Adrenal gland (tissue), 9 donors: ENCODE measurements at regions not wholly inside any gene's neighbourhood (a gene's known extent, or its start where the extent isn't known, plus 50 kb on each side); places are given as distances from the start of the nearest gene placed in this dataset.

Source experiments
- DNase-seq, 7 donors: peaks; one replicate each; pipeline ENCODE4 v3.0.0-alpha.2; 2019 to 2020
- H3K27ac ChIP-seq, 5 donors: fragments of 200-600 bp; sonication (generic) in 4 of 5; 1 replicate in 3 of 5; 2 replicates in 2 of 5; pipeline versions ENCODE4 v1.5.1 to v1.8.0; 2016 to 2020; ENCODE audit warnings: mild to moderate bottlenecking in 1 of 5
- H3K27me3 ChIP-seq: fragments of 200-600 bp; 2 replicates; pipeline ENCODE4 v1.8.0; 2021
- H3K36me3 ChIP-seq, 2 donors: fragments of 200-600 bp; replicated peaks in 1 of 2; 1 replicate in 1 of 2; 2 replicates in 1 of 2; pipeline versions ENCODE4 v1.5.1 to v1.8.0; 2018 to 2022
- H3K4me1 ChIP-seq, 2 donors: fragments of 200-600 bp; replicated peaks in 1 of 2; 1 replicate in 1 of 2; 2 replicates in 1 of 2; pipeline versions ENCODE4 v1.5.1 to v1.8.0; 2018 to 2021
- H3K4me3 ChIP-seq, 4 donors: fragments of 200-600 bp; sonication (generic) in 3 of 4; one replicate each; pipeline ENCODE4 v1.5.1; 2016 to 2018
- H3K9me3 ChIP-seq, 3 donors: fragments of 200-600 bp; sonication (generic) in 1 of 3; replicated peaks in 1 of 3; 1 replicate in 2 of 3; 2 replicates in 1 of 3; pipeline versions ENCODE4 v1.5.1 to v1.8.0; 2016 to 2021
- POLR2A ChIP-seq, 2 donors: fragments of 450-650 bp; IDR thresholded peaks; one replicate each; pipeline ENCODE4 v1.6.1; 2017; ENCODE audit warnings: antibody characterized with exemption in 2 of 2, mild to moderate bottlenecking in 2 of 2, moderate library complexity in 1 of 2
- WGBS, 4 donors: extraction: QIAGEN DNeasy Blood & Tissue Kit in 2 of 4; methylation state at CpG; one replicate each; pipeline versions ENCODE4 v1.1.5 to v1.1.7; 2013 to 2017; 5-methylcytosine and 5-hydroxymethylcytosine counted together
- intact Hi-C, 2 donors: fragments of 100-400 bp; cut with DNase I; formaldehyde crosslinking; loops; one replicate each; pipeline versions ENCODE4 v1.14.1 to v1.15.0; 2022 to 2023
- microRNA-seq, 3 donors: library from miRNA; unstranded; fragments of <30 nt; microRNA quantifications; one replicate each; pipeline ENCODE4, GENCODE V29; 2017 to 2020
- small RNA-seq, 2 donors: library from RNA; depleted of rRNA; stranded (forward); fragments of <200 nt; gene quantifications; one replicate each; pipeline ENCODE3, GENCODE V24; 2016
- TF ChIP-seq, protein P1 (sequence below), 6 experiments: fragments of 450-650 bp in 4 of 6; fragments of 200-600 bp in 2 of 6; sonication (generic) in 1 of 6; IDR thresholded peaks; 1 replicate in 5 of 6; 2 replicates in 1 of 6; pipeline versions ENCODE4 v1.5.1 to v1.8.0; 2016 to 2021; ENCODE audit warnings: antibody characterized with exemption in 6 of 6, mild to moderate bottlenecking in 2 of 6, moderate library complexity in 1 of 6
- donor health status: healthy with polysubstance abuse.
- donor health status: Bipolar disorder and iron deficiency.
- donor health status: DM: yes; HTN: yes; CAD: no.
- donor health status: DM: no; HTN: no; CAD: no.
- donor health status: DM: no; HTN: no; CAD: no.

DNA sequence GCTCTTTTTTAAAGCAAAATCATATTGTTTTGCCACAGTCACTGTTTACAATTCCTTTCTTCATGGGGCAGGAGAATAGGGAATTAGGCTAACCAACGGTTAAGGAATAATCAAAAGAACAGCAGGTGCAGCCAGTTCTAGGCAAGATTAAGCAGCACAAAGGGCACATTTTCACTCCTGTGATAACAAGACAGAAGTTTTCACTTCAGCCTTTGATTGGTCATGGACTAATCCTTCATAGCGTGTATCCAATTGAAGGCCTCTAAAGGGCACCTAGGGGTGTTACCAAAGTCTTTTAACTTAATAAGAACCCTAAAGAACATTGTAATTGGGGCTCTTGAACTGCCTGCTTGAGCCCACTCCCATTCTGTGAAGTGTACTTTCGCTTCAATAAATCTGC lies 206.9 kb upstream of the AMIGO2 start:
- intact Hi-C loops: no loop called here
- Histone ChIP-seq H3K36me3 (no peaks in the 10 kb centered on the region), H3K4me1 (no peaks in the 10 kb centered on the region), H3K27me3 (no peaks in the 10 kb centered on the region), H3K27ac (no peak overlapping the region), H3K9me3 (no peaks in the 10 kb centered on the region), H3K4me3 (no peak overlapping the region)
- TF ChIP-seq, protein P1, sequence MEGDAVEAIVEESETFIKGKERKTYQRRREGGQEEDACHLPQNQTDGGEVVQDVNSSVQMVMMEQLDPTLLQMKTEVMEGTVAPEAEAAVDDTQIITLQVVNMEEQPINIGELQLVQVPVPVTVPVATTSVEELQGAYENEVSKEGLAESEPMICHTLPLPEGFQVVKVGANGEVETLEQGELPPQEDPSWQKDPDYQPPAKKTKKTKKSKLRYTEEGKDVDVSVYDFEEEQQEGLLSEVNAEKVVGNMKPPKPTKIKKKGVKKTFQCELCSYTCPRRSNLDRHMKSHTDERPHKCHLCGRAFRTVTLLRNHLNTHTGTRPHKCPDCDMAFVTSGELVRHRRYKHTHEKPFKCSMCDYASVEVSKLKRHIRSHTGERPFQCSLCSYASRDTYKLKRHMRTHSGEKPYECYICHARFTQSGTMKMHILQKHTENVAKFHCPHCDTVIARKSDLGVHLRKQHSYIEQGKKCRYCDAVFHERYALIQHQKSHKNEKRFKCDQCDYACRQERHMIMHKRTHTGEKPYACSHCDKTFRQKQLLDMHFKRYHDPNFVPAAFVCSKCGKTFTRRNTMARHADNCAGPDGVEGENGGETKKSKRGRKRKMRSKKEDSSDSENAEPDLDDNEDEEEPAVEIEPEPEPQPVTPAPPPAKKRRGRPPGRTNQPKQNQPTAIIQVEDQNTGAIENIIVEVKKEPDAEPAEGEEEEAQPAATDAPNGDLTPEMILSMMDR (IDR thresholded peaks at IDR 0.05): no peak
- no peak for TF ChIP-seq POLR2A (IDR thresholded peaks at IDR 0.05)
- 76 to 90% (median 84%) methylated on average over 3 of the region's 3 CpGs for WGBS, 4 donors
- DNase-seq: no peak

Small RNA genes lying in the stretch of these regions (microRNA-seq; reads per million reads assigned to microRNA genes)
- 0 reads per million in 3 donors for gene MIR4494

Small RNA genes lying in the stretch of these regions (small RNA-seq; reads per million reads assigned to genes)
- gene AC004486.1: 0 reads per million in 2 donors
- gene MIR4494: 0 reads per million in 2 donors
- gene RF00264: 0 reads per million in 2 donors
